NCI-H2227 (cell line): ENCODE measurements at regions not wholly inside any gene's neighbourhood (a gene's known extent, or its start where the extent isn't known, plus 50 kb on each side); places are given as distances from the start of the nearest gene placed in this dataset.
"Not testable (repeated sequence)": the region's sequence is repeated elsewhere in the genome, so short reads cannot be mapped to it uniquely, and the experiment has no call there.

ENCODE experiments used
- DNase-seq: peaks from one replicate; lab custom pipeline; 2025; ENCODE audit not compliant: unreplicated experiment; lab: John Stamatoyannopoulos, UW

- DNase-seq: not testable (repeated sequence)
These were observed 1186.1 kb downstream of the TMEM121 start for GRCh38 chr14:106712513-106712912.

GRCh38 chr14:106714446-106715428 is 1188.4 kb downstream of the TMEM121 start:
- DNase-seq: not testable (repeated sequence)

DNA sequence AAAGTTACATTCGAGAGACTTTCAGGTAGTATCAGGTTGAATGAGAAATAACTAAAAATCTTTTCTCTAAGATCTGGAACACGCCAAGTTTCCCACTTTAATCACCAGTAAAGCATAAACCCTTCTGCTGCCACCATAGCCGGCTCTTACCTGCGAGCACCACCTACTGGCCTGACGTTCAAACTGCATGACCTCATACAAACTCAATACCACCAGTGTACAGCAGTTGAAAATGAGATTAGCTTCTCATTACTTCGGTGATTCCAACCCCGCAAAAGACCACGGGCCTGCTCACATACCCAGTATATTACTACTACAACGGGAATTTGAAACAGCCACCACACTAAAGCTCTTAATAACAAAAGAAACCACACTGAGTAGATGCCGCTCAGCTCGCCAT is 1191.2 kb downstream of the TMEM121 start:
- not testable (repeated sequence) for DNase-seq

DNA sequence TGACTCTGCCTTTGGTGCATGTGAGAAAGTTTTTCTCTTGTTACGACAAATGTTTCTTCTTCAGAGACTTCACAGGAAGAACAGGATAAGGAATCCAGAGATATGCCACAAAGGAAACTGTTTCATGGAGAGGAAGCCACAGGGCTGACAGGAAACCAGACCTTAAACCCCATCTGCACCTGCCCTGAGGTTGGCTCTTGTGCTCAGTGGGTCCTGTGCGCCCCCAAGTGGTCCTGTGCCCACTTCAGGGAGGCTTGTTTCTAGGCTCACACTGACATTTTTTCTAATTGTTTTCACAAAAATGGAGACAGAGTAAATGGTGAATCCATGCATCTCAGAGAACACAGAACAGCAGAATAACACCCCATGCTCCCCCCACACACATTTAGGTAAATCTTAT is 1193.5 kb downstream of the TMEM121 start:
- not testable (repeated sequence) for DNase-seq

- not testable (repeated sequence) for DNase-seq
These were observed 1195.5 kb downstream of the TMEM121 start for GRCh38 chr14:106721926-106722325.

DNA sequence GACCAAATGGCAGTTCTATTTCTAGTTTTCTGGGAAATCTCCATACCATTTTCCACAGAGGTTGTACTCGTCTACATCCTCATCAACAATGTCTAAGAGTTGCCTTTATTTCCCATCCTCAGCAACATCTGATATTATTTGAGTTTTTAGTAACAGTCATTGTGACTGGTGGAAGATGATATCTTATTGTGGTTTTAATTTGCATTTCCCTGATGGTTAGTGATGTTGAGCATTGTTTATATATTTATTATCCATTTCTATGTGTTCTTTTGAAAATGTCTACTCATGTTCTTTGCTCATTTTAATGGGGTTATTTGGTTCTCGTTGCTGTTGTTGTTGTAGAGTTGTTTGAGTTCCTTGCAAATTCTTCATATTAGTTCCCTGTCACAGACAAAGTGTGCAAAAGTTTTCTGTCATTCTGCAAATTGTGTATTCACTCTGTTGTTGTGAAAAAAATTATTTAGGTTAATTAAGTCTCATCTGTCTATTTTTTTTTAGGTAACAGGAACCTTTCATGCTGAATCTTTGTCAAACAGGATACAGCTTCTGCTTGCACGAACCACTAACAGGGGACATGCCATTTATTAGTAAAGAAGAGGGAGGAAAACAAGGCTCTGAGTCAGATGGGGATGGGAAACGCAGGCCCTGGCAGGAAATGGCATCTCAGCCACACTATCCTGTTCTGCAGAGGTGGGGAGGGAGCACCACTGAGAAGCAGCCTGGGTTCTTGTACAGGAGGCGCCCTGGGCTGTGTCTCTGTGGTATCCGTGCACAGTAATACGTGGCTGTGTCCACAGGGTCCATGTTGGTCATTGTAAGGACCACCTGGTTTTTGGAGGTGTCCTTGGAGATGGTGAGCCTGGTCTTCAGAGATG is 1196.7 kb downstream of the TMEM121 start:
- DNase-seq: not testable (repeated sequence)

DNA sequence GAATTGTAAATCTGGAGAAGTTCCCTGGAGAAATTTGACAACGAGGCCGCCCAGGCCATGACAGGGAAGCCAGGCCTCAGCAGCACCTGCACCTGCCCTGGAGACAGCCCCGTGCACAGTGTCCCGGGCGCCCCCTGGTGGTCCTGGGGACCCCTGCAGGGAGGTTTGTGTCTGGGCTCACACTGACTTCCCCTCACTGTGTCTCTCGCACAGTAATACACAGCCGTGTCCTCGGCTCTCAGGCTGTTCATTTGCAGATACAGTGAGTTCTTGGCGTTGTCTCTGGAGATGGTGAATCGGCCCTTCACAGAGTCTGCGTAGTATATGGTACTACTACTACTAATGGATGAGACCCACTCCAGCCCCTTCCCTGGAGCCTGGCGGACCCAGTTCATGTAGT is 1201.6 kb downstream of the TMEM121 start:
- DNase-seq: not testable (repeated sequence)

DNA sequence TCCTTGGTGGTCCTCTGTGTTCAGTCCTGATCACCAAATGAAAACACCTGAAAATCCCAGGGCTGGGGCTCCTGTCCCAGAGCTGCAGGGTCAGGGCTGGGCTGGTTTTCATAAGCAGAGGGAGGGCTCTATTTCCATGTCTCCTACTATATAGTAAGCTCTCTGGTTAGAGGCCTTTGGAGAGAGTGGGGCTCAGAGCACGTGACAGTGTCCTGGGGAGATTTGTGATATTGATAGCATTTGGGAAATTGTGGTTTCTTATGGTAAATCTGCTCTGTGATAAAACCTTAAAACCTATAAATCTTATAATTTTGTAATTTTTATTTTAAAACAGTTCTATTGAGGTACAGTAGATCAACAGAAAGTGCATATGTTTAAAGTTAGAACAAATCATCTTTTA is 1202.2 kb downstream of the TMEM121 start:
- DNase-seq: no peak

DNA sequence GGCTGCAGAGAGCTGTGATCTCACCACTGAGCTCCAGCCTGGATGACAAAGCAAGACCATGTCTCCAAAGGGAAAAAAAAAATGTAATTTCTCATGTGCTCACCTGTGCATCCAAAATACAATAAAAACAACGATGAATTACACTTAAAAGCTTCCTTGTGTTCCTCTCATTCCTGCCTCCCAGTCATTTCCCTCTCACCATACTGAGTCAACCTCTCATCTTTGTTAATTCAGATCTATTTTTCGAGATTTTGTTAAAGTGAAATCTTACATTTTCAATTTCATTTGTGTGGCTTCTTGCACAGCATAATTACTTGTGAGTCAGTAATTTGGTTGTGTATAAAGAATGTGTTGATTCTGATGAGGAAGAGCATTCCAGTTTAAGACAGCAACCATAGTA is 1203.2 kb downstream of the TMEM121 start:
- no peak for DNase-seq

DNA sequence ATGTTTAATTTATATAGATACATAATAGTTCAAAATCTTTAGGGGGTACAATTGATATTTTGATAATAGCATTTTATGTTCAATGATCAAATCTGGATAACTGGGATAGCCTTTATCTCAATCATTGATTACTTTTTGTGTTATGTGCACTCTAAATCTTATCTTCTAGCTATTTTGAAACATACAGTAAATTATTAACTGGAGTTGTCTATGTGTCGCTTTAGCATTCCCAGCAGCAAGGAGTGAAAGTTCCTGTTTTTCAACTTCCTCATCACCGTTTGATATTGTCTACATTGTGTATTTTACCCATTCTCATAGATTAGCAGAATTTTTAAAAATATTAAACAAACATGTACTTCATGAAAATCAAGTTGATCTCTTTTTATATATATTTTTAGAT is 1207.4 kb downstream of the TMEM121 start:
- no peak for DNase-seq

DNA sequence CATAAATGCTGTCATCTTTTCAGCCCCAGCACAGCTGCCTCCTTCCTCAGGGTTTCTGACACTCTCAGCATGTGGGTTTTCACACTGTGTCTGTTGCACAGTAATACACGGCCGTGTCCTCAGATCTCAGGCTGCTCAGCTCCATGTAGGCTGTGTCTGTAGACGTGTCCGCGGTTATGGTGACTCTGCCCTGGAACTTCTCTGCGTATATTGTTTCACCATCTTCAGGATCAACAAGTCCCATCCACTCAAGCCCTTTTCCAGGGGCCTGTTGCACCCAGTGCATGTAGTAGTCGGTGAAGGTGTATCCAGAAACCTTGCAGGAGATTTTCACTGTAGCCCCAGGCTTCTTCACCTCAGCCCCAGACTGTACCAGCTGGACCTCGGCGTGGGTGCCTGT is 1210.6 kb downstream of the TMEM121 start:
- no peak for DNase-seq

GRCh38 chr14:106738075-106738474 is 1211.7 kb downstream of the TMEM121 start:
- no peak for DNase-seq

DNA sequence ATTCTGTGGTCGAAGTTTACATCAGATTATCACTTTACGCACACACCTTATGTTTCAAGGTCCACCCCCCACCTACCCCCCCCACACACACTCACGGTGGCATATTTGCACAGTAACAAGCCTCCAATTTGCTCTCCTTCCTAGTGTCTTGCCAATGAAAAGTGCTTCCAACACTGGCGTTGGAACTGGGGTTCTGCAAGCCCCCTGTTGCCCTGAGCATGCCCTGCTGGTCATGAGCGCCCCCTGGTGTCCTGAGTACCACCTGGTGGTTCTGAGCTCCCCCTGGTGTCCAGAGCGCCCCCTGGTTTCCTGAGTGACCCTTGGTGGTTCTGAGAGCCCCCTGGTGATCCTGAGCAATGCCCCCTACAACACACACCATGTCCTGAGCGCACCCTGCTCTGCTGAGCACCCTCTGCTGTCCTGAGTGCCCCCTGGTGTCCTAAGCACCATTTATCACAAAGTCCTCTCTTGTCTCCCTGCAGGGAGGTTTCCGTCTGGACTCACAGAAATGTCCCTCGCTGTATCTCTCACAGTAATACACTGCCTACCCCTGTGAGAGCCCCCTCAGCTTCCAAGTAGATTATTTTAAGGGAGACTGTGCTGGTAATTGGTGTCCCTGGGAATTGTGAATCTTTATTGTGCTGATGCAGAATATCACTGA is 1212.3 kb downstream of the TMEM121 start:
- not testable (repeated sequence) for DNase-seq

- not testable (repeated sequence) for DNase-seq
These were observed 1214.9 kb downstream of the TMEM121 start for GRCh38 chr14:106741086-106741827.

DNA sequence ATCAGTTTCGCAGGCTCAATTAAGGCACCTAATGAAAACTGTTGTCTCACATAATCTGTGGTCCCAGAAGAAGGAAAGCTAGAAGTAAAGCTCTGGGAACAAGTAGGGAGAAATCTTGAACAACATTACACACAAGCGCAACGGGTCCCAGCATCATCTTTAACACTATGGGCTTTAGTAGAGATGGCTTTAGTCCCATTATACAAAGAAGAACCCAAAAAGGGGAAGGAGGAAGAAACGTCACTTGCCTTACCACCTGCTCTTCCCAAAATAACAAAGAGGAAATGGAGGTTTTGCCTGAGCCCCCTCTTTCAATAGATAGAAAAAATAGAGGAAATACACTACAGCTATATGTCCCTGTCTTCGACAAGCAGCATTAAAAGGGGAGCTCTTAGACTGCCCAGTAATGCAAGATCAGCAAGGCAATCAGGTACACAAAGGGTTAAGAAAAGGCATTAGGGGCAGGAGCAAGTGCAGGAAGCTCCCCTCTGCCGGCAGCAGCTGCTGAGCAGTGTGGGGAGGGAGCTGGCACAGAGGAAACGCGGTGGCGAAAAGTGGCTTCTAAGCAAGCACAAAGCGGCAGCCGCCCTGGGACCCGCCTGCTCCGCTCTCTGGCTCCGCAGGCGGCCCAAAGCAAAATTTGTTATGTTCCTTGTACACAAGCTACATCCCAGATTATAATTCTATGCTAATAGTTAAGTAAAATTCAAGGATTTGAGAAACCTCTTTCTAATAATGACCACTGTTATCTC is 1218.8 kb downstream of the TMEM121 start:
- not testable (repeated sequence) for DNase-seq

- not testable (repeated sequence) for DNase-seq
These were observed 1223.7 kb downstream of the TMEM121 start for GRCh38 chr14:106750089-106750488.

GRCh38 chr14:106753751-106754150 is 1227.4 kb downstream of the TMEM121 start:
- DNase-seq: not testable (repeated sequence)

- not testable (repeated sequence) for DNase-seq
These were observed 1231.1 kb downstream of the TMEM121 start for GRCh38 chr14:106757444-106757843.
